ENCODE measurements at regions not wholly inside any gene's neighbourhood (a gene's known extent, or its start where the extent isn't known, plus 50 kb on each side); places are given as distances from the start of the nearest gene placed in this dataset.
"Not testable (repeated sequence)": the region's sequence is repeated elsewhere in the genome, so short reads cannot be mapped to it uniquely, and the experiment has no call there.

GRCh38 chr6:81145506-81145905 is 607.0 kb downstream of the TENT5A start:
- in situ Hi-C loops (cut with MboI; ENCODE audit: low sequenced_read_pairs) = no loop called here

GRCh38 chr6:81144346-81144745 is 608.1 kb downstream of the TENT5A start:
- in situ Hi-C loops (cut with MboI; ENCODE audit: low sequenced_read_pairs) = no loop called here

DNA sequence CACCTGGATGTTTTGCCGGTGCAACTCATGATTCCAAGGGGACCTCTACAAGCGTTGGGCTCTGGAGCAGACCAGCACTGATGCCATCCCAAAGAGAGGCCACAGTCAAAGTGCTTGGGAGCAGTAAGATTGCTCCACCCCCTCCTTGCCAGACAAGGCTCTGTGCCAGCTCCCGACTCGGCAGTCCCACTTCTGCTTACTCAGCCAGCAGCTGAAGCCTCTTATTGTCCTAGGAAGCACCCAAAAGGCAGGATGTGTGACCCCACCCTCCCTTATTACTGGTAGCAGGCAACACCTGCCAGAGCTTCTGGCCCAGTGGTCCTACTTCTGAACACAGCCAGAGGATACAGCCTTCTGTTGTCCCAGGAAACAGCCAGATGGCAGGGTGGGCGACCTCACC is 614.2 kb downstream of the TENT5A start:
- in situ Hi-C loops (cut with MboI; ENCODE audit: low sequenced_read_pairs) = no loop called here

DNA sequence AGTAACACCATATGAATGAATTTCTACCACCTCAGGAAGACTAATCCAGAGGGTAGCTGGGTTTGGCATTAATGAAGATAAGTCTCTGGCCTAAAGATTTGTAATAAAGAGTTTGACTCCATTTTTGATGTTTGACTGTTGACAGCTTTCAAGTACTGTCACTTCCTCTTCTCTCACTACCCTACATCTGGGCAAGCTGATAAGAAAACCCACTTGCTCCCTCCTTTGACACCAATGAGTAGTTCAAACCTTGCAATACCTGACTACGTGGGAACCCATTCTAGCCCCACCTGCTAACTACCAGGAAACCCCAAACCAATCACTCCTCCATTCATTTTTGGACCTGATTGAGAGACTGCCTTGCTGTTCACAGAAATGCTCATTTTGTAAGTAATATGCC is 621.5 kb downstream of the TENT5A start:
- in situ Hi-C loops (cut with MboI; ENCODE audit: low sequenced_read_pairs) = no loop called here

GRCh38 chr6:81130061-81130460 is 622.4 kb downstream of the TENT5A start:
- in situ Hi-C loops (cut with MboI; ENCODE audit: low sequenced_read_pairs) = no loop called here

GRCh38 chr6:81128671-81129070 is 623.8 kb downstream of the TENT5A start:
- in situ Hi-C loops (cut with MboI; ENCODE audit: low sequenced_read_pairs) = no loop called here

- in situ Hi-C loops (cut with MboI; ENCODE audit: low sequenced_read_pairs) = no loop called here
Measured at GRCh38 chr6:81126150-81126549, 626.3 kb downstream of the TENT5A start.

- in situ Hi-C loops (cut with MboI; ENCODE audit: low sequenced_read_pairs) = no loop called here
Measured at GRCh38 chr6:81120280-81120679, 632.2 kb downstream of the TENT5A start.

GRCh38 chr6:81105998-81106397 is 646.5 kb downstream of the TENT5A start:
- in situ Hi-C loops (cut with MboI; ENCODE audit: low sequenced_read_pairs) = no loop called here

DNA sequence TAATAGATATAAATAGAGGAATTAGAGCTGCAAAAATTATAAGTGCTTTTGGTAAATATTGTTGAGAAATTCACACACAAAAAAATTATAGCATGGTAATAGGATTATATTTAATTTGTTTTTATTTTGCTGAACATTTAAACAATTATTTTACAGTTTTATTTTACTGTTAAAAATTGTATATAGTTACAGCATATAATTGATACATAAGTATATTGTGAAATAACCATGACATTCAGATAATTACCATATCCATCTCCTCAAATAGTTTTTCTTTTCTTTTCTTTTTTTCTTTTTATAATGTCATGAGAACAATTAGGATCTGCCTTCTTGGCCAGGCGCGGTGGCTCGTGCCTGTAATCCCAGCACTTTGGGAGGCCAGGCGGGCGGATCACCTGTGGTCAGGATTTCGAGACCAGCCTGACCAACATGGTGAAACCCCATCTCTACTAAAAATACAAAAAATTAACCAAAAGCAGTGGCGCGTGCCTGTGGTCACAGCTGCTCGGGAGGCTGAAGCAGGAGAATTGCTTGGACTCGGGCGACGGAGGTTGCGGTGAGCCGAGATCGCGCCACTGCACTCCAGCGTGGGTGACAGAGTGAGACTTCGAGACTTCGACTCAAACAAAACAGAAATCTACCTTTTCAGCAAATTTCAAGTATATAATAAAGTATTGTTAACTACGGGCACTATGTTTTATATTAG is 654.2 kb downstream of the TENT5A start:
- in situ Hi-C loops (cut with MboI; ENCODE audit: low sequenced_read_pairs) = no loop called here

- in situ Hi-C loops (cut with MboI; ENCODE audit: low sequenced_read_pairs) = not testable (repeated sequence)
Measured at GRCh38 chr6:81096464-81096863, 656.0 kb downstream of the TENT5A start.

- in situ Hi-C loops (cut with MboI; ENCODE audit: low sequenced_read_pairs) = no loop called here
Measured at GRCh38 chr6:81093051-81093450, 659.4 kb downstream of the TENT5A start.

GRCh38 chr6:81088145-81088544 is 664.3 kb downstream of the TENT5A start:
- in situ Hi-C loops (cut with MboI; ENCODE audit: low sequenced_read_pairs) = no loop called here

DNA sequence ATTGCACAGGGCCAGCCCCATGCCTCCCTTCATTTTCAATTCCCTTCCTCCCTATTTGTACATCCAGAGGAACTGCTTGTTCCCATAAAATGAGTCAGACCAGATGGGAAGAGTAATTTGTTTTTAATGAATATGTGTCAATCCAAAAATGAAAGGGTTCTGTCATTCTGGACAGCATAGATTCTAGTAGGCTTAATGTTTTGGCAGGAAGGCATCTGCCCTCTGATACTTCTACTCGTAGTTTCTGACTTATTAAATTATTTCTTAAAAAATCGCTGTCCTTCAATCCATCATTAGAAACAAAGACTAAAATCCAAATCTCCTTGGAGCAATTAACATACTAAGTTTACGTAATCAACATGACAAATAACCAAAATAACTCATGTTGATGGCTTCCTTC is 665.5 kb downstream of the TENT5A start:
- in situ Hi-C loops (cut with MboI; ENCODE audit: low sequenced_read_pairs) = no loop called here

- in situ Hi-C loops (cut with MboI; ENCODE audit: low sequenced_read_pairs) = no loop called here
Measured at GRCh38 chr6:81085431-81085790, 667.1 kb downstream of the TENT5A start.

DNA sequence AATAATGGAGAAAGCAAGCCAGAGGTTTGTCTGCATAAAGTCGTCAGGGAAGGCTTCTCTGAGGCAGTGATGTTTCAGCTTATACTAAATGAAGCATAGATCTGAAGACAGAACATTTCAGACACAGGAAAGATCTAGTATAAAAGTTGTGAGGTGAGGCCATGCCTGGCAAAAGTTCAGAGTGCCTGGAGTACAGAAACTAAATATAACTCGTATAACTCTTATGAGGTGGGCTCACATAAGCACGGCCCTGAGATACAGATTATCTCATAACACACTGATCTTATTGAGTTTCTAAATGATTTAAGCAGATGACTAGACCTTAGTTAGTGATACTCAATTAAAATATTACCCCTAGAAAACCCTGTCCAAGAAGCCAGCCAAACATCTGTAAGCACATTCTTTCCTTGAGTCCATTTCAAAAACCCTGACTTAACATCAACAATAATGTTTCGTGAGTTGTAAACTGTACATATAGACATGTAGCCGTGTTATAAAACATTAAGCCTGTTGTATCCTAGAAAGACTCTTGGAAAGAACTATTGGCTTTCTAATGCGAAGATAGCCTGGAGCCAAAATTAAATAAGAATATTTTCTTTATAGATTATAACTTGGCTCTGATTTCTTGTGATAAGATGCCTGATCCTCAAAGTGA is 667.6 kb downstream of the TENT5A start:
- in situ Hi-C loops (cut with MboI; ENCODE audit: low sequenced_read_pairs) = no loop called here

DNA sequence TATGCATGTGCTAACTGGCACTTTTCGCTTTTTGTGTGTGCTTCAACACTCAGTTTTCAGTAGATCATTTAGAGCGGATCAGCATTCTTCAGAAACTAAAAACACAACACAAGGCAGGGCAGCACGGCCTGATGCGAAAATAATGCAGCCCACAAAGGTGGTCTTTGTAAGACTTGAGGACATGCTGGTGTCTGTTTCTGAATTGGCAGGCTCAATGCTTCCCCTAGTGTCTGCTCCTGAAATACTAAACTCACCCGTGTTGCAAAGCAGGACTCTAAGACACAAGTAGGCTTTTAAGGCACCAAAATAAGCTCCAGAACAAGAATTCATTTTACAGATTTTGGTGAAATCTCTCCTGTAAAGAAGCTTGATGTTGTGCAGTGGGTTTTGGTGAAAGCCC is 676.5 kb downstream of the TENT5A start:
- in situ Hi-C loops (cut with MboI; ENCODE audit: low sequenced_read_pairs) = no loop called here

DNA sequence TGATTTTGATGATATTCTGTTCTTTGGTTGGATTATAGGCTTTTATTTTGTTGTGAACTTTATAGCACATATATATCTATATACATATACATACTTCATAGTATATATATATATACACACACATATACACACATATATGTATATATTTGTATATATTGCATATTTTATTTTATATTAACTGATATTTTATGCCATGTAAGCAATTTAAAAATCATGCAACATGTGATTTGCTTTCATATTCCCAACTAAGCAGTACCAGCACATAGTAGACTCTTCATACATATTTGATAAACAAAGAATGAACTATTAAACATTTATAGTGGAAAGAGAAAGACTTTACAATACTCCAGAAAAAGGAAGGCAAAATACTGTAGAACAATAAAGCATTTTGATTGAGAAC is 679.2 kb downstream of the TENT5A start:
- in situ Hi-C loops (cut with MboI; ENCODE audit: low sequenced_read_pairs) = no loop called here

DNA sequence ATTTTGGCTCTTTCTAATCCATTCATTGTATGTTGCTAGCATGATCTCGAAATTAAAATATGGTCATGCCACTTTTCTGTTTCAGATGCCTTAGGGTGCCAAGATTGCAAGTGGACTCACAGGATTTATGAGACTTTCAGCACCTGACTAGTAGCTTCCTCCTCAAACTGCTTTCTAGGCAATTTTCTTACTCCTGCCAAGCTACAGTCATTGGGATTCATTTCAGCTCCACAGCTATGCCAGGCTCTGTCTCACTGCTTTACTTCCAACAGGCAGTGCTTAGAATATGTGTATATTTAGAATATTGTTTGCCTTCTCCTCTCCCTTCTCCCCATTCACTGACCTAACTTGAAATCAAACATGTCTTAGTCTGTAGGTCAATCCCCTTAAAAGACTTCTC is 681.4 kb downstream of the TENT5A start:
- in situ Hi-C loops (cut with MboI; ENCODE audit: low sequenced_read_pairs) = no loop called here

DNA sequence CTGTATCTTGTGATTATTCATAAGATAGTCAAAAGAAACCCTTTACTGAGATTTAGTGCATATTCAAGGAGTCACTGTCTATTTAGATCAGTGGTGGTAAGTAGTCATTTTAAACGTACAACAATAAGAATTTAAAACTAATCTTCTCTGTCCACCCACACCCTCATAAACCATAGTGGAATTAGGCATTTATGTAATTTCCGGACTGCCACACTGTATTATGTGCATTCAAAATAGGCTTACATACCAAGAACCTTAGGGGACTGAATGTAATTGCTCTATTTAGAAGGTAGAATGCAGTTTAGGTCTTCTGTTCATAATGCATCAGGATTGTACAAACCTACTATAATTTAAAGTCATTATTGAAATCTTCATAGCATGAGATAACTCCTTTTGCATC is 685.4 kb downstream of the TENT5A start:
- in situ Hi-C loops (cut with MboI; ENCODE audit: low sequenced_read_pairs) = no loop called here

GRCh38 chr6:81063891-81064290 is 688.6 kb downstream of the TENT5A start:
- in situ Hi-C loops (cut with MboI; ENCODE audit: low sequenced_read_pairs) = no loop called here

- in situ Hi-C loops (cut with MboI; ENCODE audit: low sequenced_read_pairs) = no loop called here
Measured at GRCh38 chr6:81054036-81054435, 698.4 kb downstream of the TENT5A start.

- in situ Hi-C loops (cut with MboI; ENCODE audit: low sequenced_read_pairs) = no loop called here
Measured at GRCh38 chr6:81051952-81052351, 700.5 kb downstream of the TENT5A start.

Measured in HL-60/S4 (cell line).